ENCODE measurements at regions not wholly inside any gene's neighbourhood (a gene's known extent, or its start where the extent isn't known, plus 50 kb on each side); places are given as distances from the start of the nearest gene placed in this dataset.
"Not testable (repeated sequence)": the region's sequence is repeated elsewhere in the genome, so short reads cannot be mapped to it uniquely, and the experiment has no call there.

DNA sequence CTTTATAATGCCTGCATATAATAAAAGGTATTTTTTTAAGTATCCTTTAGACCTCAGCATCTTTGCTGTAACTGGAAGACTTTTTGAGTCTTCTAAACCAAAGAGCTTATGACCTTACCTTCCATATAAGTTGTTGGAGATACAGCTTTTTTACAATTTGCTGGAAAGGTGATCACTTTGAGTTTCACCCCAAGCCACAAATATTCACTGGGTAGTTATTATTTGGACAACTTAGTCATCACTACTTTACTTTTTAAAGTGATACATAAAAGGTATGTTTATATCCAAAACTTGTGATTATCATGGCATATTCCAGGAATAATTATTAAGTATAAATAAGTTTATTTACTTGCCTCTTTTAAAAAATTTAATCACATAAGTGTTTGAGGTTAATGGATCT, 246.7 kb upstream of the NRIP1 start:
- DNase-seq (ENCODE audit: low spot score), result no peak

DNA sequence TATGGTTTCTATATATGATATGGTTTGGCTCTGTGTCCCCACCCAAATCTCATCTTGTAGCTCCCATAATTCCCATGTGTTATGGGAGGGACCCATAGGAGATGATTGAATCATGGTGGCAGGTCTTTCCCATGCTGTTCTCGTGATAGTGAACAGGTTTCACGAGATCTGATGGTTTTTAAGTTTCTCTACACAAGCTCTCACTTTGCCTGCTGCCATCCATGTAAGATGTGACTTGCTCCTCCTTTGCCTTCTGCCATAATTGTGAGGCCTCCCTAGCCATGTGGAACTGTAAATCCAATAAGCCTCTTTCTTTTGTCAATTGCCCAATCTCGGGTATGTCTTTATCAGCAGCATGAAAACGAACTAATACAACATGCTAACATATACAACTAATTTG, 252.2 kb upstream of the NRIP1 start:
- not testable (repeated sequence) for DNase-seq (ENCODE audit: low spot score)

DNA sequence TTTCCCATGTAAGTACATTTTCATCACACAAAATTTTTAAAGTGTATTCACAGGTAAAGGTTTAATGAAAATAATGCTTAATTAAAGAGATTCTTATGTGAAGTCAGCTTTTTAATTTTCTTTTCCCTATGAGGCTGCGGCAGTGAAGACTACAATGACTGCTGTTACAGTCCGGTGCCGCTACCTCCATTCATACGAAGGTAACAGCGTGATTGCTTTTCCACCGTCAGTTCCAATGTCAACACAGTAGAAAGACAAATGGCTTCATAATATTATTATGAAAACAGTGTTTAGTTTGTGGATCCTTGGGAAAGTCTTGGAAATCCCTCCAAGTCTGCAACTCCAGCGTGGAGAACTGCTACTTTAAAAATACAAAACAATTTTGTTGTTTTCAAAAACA, 254.9 kb upstream of the NRIP1 start:
- DNase-seq (ENCODE audit: low spot score), result no peak

DNA sequence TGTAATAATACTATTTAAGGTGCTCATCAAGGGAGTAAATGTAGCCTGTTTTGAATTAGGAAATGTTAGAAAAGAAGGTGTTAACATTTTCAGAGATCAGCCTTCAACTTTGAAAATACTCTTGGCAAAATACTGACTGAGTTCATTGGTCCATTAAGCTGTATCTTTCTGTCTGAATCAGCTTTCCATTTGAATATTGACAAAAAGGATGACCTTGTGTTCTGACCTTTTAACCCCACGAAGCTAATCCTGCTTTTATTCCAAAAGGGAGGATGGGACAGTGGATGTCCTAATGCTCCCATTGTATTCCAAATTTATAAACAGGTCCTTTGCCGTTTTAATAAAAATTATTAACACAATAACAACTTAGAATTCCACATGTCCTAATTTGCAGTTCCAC, 259.7 kb upstream of the NRIP1 start:
- no peak for DNase-seq (ENCODE audit: low spot score)

DNA sequence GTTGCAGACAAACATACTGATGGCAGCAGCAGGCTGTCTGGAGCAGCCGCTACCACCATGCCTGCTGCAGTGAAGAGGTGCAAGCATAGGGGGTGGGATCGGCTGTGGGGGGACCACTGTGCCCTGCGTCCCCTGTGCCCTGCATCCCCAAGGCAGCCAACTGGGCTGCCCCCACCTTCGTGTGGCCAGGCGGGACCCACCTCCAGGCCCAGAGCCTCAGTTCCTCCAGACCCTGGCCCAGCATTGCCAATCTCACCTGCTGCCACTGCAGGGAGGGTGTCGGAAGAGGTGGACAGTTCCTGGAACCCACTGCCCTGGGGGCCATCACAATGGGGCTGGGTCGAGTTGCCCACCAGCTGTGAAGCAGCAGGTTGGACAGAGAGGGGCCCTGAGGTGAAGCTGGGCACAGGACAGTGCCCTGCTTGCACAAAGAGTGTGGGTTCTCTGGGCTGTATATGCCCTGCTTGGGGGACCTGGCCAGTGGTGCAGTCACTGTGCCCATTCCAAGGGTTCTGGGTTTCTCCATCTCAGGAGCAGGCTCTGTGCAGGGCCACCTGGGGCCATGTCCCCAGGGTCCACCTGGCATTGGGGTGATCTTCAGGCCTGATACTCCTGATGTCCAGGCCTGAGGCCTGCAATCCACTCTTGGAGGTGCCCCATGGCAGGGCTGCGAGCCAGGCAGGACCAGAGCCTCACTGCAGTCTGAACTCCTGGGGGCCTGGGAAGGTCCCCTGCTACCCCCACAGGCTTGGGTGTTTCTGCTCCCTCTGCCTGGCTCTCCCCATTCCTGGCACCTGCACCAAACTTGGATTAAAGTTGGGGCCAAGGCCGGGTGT, 261.4 kb upstream of the NRIP1 start:
- DNase-seq (ENCODE audit: low spot score), result no peak

DNA sequence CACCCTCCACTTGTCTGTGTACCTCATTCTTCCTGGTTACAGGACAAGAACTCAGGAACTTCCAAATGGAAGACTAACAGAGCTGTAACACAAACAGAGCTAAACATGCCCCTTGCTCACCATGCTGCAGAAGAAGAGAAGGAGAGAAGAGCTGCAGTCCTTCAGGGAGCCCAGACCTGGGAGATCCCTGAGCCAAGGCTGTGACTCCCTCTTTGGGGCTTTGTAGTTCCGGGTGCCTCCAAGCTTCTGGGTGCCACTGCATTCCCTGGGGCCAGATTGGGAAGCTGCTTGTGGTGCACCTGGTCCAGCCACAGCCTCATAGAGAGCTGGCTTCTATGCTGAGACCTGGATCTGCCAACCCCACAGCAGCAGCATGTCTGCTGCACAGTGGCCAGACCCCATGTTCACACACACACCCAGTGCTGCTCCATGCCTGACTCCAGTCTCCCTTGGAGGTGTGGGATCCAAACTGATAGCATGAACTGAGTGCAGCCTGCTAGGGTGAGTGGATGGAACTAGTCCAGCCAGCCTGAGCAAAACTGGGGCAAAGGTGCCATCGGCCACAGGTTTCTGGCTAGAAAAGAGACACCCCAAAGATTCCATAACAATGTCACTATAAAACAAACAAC, 263.0 kb upstream of the NRIP1 start:
- no peak for DNase-seq (ENCODE audit: low spot score)

DNA sequence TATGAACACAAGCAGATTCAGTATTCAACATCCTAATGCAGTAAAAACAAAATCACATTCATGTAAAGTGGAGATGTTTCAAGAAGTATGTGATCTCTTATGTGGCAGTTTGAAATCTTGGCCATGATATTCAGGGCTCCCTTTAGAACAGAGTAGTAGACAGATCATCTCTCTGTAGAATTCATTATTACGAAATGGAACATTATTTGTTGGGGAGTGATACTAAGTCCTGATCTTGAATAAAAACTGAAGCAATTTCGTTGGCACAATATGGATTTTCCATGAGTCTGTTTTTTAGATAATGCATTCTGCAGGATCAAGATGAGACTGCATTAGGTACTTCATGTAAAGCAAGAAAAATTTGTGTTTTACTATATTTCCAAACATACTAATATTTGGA, 264.4 kb upstream of the NRIP1 start:
- no peak for DNase-seq (ENCODE audit: low spot score)

DNA sequence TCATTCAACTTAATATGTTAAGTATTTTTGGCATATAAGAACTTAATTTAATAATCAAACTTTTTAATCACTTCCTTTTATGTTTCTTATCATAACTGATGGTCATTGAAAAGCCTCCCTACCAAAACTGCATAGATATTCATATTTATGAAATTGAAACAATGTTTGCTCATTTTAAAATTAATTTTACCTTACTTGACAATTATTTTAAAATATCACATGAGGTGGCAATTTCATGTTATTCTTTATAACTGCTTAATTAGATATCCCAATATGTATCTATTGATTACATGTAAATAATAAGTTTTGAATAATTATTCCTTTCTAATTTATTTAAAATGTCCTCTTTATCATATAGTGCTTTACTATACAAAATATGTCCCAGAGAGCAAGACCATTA, 266.1 kb upstream of the NRIP1 start:
- DNase-seq (ENCODE audit: low spot score), result no peak

DNA sequence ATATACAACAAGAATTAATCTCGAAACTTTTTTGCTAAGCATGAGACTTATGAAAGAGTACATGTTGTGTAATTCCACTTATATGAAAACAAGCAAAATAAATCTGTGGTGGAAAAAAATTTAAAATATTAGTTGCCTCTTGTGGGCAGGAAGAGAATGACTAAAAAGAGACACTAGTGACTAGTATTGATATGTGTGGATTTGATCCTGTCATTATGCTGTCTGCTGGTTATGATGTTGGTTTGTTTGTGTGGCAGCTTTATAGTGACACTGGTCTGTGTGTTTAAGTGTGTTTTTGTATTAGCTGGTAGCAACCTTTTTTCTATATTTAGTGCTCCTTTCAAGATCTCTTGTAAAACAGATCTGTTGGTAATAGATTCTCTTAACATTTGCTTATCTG, 267.8 kb upstream of the NRIP1 start:
- no peak for DNase-seq (ENCODE audit: low spot score)

DNA sequence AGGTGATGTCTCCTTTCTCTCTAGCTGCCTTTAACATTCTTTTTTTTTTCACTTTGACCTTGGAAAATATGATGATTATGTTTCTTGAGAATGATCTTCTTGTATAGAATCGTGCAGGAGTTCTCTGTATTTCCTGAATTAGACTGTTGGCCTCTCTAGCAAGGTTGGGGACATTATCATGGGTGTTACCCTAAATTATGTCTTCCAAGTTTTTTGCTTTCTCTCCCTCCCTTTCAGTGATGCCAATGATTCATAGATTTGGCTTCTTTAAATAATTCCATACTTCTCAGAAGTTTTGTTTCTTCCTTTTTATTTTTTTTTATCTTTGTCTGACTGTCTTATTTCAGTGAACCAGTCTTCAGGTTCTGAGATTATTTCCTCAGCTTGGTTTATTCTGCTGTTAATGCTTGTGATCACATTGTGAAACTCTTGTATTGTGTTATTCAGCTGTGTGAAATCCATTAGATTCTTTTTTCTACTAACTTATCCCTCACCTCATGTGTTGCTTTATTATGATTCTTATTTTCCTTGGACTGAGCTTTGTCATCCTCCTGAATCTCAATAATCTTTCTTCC, 268.4 kb upstream of the NRIP1 start:
- no peak for DNase-seq (ENCODE audit: low spot score)

DNA sequence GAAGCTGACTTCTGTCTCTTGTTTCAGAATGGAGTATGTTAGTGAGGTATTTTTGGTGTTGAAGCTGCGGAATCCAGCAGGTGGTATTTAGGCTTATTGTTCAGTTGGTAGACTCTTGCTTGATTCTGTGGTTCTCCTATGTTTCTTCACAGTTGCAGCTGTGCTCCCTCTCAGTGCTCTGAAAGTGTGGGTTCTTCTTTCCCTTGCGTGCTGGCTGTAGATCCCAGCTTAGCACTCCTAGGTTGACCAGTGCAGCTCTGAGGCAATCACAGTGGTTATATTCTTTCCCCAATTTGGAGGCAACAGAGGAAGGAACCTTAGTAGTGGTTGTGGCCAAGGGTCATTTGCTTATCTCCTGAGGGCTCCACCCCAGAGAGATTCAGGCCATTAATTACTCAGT, 269.2 kb upstream of the NRIP1 start:
- no peak for DNase-seq (ENCODE audit: low spot score)

DNA sequence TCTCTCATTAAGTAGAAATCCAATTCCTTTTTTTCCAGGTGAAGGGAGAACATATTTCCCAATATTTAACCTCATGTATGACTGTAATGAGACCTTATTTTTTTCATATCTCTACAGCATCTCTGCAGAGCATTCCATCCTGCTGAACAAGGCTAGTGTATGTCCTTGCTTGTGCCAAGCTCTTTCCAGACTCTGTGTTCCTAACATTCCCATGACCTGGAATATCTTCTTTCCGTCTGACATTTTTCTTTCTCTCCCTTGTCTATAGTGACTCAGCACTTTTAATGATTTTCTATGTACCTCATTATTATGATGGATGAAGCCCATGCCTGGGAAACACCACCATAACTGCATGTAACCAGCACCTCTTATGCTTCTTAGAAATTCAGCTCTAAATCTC, 278.3 kb upstream of the NRIP1 start:
- no peak for DNase-seq (ENCODE audit: low spot score)

DNA sequence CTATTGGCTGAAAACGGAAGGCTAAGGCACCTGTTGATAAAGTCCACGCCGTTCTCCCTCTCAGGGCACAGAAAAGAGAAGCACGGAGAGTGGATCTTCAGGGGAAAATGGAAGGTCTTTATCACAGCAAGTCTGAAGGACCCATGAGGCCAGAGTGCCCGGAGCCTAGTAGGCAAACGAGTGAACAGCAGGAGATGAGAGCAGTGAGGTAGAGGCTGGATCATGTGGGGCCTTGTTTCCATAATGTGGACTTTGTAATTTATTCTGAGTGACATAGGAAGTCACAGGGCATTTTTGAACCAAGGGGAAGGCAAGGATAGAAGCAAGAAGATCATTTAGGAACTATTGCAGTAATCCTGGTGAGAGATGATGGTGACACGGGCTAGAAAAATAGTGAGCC, 287.2 kb upstream of the NRIP1 start:
- no peak for DNase-seq (ENCODE audit: low spot score)

DNA sequence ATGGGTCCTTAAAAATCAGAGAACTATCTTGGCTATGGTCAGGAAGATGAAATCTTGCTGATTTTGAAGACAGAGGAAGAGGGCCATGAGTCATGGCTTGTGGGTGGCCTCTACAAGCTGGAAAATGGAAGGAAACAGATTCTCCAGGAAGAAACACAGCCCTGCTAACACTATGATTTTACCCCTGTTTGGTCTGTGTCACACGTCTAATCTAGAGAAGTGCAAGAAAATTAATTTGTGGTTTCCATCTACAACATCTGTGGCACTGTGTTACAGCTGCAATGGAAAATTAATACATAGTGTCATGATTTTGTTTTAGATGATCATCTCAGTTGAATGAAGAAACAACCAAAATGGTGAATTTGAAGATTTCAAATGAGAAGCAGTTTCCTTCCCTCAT, 288.7 kb upstream of the NRIP1 start:
- no peak for DNase-seq (ENCODE audit: low spot score)

DNA sequence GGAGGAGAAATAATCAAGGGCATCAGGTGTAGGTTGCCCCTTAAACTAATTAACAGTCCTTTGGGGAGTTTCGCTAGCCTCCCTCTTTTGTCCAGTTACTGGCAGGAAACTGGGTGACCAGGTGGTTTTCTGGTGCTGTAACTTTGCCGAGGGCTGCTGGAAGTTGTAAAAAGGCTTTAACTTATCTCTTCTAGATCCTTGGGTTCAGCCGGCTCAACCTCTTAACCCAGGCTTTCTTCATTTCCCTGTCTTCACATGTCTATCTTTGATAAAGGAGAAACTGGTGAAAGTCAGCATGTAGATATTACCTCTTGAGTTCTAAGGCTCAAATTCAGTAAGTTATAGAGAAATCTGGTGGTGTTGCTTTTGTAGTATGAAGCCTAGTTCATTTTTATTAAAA, 289.7 kb upstream of the NRIP1 start:
- DNase-seq (ENCODE audit: low spot score), result no peak

DNA sequence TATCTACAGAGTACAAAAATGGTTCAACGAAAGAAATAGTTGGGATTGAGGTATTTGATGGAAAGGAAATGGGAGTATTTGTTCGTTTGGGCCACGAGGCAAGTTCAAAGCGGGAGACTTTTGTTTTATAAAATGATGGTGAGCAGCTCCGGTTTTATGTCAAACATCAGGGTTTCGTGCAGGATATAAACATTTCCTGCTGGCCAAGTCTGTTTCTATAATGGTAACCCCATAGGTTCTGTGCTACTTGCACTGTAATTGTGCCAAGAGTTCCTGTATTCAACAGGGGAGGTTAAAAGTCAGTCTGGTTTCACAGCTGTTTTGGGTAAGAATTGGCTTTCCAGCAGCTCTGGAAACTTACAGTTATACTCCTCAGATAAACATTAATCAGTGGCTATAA, 290.3 kb upstream of the NRIP1 start:
- DNase-seq (ENCODE audit: low spot score), result no peak

DNA sequence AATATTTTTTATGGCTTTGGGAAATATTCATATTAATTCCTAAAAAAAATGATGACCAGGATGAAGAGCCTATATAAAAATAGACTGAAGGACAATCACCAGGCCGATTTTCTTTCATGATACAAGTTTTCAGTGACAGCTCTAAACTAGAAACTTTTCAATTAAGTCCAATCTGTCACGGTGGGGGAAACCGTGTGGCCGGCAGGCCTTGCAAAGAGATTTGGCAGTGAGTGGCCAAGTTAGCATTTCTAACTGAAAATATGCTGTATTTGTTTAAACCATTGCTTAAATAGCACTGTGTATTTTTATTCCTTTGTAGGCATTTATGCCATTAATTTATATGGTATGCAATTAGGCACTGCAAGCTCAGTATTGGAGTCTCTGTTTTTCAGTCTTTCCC, 294.5 kb upstream of the NRIP1 start:
- DNase-seq (ENCODE audit: low spot score), result no peak

DNA sequence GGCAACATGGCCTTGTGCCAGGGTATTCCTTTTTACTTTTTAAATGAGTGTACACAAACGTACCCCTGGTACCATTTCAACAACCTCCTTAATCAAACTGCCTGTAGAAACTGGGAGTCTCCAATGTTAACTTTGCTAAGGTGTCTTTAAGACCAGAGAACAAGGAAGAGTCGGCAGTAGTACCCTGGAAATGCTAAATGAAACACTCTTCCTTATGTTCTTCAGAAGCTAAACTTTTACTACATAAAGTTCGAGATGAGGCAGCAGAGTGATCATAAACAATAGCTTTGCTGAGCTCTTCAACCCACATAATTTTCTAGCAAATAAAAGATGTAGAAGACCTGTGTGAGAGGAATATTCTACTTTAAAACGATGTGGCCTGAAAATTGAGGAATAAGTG, 297.7 kb upstream of the NRIP1 start:
- DNase-seq (ENCODE audit: low spot score), result no peak

DNA sequence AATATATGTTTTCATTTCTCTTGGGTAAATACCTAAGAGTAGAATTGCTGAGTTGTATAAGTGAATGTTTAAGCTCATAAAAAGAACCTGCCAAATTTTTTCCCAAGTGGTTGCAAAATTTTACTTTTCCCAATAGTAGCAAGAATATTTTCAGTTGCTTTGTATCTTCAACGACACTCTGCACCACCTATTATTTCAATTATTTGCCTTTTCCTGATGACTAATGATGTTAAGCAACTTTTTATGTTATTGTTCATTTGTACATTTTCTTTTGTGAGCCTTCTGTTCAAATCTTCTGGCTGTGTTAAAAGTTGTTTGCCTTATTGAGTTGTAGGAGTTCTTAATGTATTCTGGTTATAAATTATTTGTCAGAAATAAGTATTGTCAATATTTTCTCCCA, 299.1 kb upstream of the NRIP1 start:
- no peak for DNase-seq (ENCODE audit: low spot score)

DNA sequence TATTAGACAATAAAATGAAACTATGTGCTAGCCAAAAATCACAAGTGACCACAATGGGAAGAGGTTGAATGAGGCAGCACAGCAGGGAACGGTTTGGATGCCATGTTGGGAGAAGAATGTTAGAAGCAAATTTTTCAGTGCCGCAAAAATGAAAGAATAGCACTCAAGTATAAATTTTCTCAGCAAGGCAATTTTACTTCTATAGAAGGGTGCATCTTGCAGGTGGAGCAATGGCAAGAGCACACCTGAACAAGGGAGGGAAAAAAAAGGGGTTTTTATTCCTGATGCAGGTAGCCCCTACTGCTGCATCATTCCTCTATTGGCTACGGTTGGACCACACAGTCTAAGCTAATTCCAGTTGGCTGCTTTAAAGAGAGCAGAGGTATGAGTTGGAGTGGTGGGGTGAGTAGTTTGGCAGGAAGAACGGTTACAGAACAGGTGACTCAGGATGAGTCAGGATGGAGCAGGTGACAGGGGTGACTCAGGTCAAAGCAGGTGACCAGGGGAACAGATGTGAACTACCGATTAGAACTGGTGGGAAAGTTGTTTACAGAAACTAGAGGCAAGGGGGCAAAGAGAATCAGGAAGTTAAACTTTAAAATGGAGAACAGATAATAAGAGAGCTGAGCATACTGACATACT, 301.1 kb upstream of the NRIP1 start:
- DNase-seq (ENCODE audit: low spot score), result no peak

DNA sequence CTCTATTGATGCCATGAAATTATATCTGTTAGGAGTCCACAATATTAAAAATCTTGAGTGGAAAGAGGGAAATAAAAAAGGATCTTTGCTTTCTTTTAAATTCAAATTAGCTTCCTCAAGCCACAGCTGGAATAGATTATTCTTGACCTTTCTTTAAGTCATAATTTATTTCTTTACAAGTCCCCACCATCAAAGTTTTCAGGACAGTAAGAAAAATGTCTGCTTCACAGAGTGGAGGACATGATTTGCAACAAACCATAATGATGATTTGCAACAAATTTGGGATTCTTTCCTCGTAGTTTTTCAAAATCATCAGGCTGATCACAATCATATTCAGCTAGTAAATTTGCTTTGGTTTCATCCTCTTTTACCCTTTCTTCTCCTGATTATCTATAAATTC, 301.8 kb upstream of the NRIP1 start:
- DNase-seq (ENCODE audit: low spot score), result no peak

DNA sequence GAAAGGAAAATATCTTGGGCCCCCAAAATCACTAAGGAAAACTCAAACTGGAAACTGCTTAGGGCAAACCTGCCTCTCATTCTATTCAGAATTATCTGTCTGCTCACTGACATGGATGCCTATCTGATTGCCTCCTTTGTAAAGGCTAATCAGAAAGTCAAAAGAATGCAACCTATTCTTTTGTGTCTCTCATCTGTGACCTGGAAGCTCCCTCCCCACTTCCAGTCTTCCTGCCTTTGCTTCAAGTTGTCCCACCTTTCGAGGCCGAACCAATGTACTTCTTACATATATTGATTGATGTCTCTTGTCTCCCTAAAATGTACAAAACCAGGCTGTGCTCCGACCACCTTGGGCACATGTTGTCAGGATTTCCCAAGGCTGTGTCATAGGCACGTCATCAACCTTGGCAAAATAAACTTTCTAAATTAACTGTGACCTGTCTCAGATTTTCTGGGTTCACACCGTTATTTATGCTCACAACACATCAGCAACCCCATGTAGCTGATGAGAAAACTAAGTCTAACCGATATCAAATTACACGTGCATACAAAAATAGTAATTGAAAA, 302.3 kb upstream of the NRIP1 start:
- DNase-seq (ENCODE audit: low spot score), result no peak

DNA sequence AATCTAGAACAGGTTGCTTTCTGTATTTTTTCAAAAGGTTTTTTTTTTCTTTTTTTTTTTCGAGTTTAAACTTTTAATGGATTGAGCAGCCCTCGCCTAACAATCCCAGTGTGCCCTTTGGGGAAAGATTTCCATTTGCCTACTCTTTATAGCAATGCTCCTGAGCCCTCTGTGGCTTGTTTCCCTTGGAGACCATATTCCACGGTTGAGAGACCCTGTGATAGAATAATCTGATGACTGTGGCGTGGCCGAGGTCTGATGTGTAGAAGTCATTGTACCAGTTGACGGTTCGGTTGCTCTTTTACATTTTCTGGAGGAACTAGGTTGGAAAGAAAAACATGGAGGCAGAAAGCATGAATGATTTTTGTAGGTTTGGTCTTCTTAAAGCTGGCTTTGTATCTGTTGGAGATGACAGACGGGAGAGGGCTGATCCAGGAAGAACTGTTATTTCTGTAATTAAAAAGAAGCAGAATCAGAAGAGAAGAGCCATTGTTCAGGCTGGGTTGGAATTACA, 305.7 kb upstream of the NRIP1 start:
- DNase-seq (ENCODE audit: low spot score), result no peak
